OCI-LY1 (cell line): ENCODE measurements at regions not wholly inside any gene's neighbourhood (a gene's known extent, or its start where the extent isn't known, plus 50 kb on each side); places are given as distances from the start of the nearest gene placed in this dataset.

Source experiments
- H2AFZ ChIP-seq: fragments of 200-600 bp; sonication (generic), shearing (Covaris generic); 2 replicates; pipeline ENCODE4 v1.6.0; 2014; ENCODE audit warnings: antibody characterized with exemption, mild to moderate bottlenecking, low read length
- H3F3A ChIP-seq: fragments of 200-600 bp; sonication (generic), shearing (Covaris generic); 2 replicates; pipeline ENCODE4 v1.6.0; 2014; ENCODE audit warnings: mild to moderate bottlenecking, antibody characterized with exemption, low read length, moderate library complexity; ENCODE audit not compliant: insufficient read depth
- H3K27ac ChIP-seq: fragments of 200-600 bp; sonication (generic); 2 replicates; pipeline ENCODE4 v1.5.1; 2014; ENCODE audit warnings: low read length, mixed run types, mild to moderate bottlenecking, low read depth; ENCODE audit not compliant: poor library complexity, severe bottlenecking
- H3K27me3 ChIP-seq: fragments of 200-600 bp; sonication (generic); 2 replicates; pipeline ENCODE4 v1.6.0; 2014; ENCODE audit warnings: antibody characterized with exemption, mild to moderate bottlenecking, low read length, moderate library complexity; ENCODE audit not compliant: insufficient read depth
- H3K36me3 ChIP-seq: fragments of 200-600 bp; sonication (generic); 2 replicates; pipeline ENCODE4 v1.6.1; 2014; ENCODE audit warnings: mild to moderate bottlenecking, antibody characterized with exemption, low read length, moderate library complexity, mixed read lengths; ENCODE audit not compliant: insufficient read depth
- H3K4me1 ChIP-seq: fragments of 200-600 bp; sonication (generic); 2 replicates; pipeline ENCODE4 v1.5.1; 2014; ENCODE audit warnings: mild to moderate bottlenecking, low read length, moderate library complexity; ENCODE audit not compliant: insufficient read depth, severe bottlenecking
- H3K4me2 ChIP-seq: fragments of 200-600 bp; sonication (generic), shearing (Covaris generic); 2 replicates; pipeline ENCODE4 v1.6.1; 2014; ENCODE audit warnings: low read length
- H3K4me3 ChIP-seq: fragments of 200-600 bp; sonication (generic); 2 replicates; pipeline ENCODE4 v1.5.1; 2014; ENCODE audit warnings: low read length, low read depth, mild to moderate bottlenecking, mixed read lengths; ENCODE audit not compliant: poor library complexity, severe bottlenecking
- H3K79me2 ChIP-seq: fragments of 200-600 bp; shearing (Covaris generic); 2 replicates; pipeline ENCODE4 v1.6.1; 2016; ENCODE audit warnings: mixed run types, low read length, mixed read lengths; ENCODE audit not compliant: insufficient read depth
- H3K9ac ChIP-seq: fragments of 200-600 bp; sonication (generic), shearing (Covaris generic); 2 replicates; pipeline ENCODE4 v1.6.1; 2014; ENCODE audit warnings: mild to moderate bottlenecking, low read length, mixed read lengths
- H3K9me2 ChIP-seq: fragments of 200-600 bp; sonication (generic), shearing (Covaris generic); 2 replicates; pipeline ENCODE4 v1.6.1; 2014; ENCODE audit warnings: low read depth, mild to moderate bottlenecking, low read length, mixed read lengths
- H3K9me3 ChIP-seq: fragments of 200-600 bp; shearing (Covaris generic); 2 replicates; pipeline ENCODE4 v1.6.1; 2014; ENCODE audit warnings: low read length, mixed read lengths
- H4K20me1 ChIP-seq: fragments of 200-600 bp; sonication (generic), shearing (Covaris generic); 2 replicates; pipeline ENCODE4 v1.6.0; 2016; ENCODE audit warnings: mild to moderate bottlenecking, low read length; ENCODE audit not compliant: insufficient read depth
- EZH2 ChIP-seq: fragments of 200-600 bp; sonication (generic), shearing (Covaris generic); IDR thresholded peaks from 2 replicates; pipeline ENCODE4 v1.8.0; 2017; ENCODE audit warnings: borderline replicate concordance, mixed run types, mild to moderate bottlenecking, antibody characterized with exemption, low read length, moderate library complexity, mixed read lengths
- TF ChIP-seq, protein P1 (sequence below): fragments of 200-600 bp; sonication (generic), shearing (Covaris generic); IDR thresholded peaks from 2 replicates; pipeline ENCODE4 v1.5.1; 2017; ENCODE audit warnings: mild to moderate bottlenecking, antibody characterized with exemption, low read length, moderate library complexity, mixed read lengths

DNA sequence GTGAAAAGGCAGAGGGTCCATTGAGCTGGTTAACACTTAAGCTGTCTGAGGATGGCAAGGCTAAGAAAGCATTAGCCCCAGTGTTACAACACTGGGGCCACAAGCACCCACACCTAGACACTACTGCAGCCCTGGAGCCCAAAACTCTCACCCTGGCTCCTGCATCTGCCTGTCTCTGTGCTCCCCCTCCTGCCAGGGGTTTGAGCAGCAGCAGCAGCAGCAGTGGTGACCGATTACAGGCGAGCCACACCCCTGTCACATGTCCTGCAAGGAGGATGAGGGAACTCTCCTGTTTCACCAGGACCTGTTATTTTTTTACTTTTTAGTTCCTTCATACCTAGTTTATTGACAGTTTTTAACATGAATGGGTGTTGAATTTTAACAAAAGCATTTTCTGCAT, 326.7 kb upstream of the MAP2 start:
- no peaks in the 10 kb centered on the region for H3K9me2 ChIP-seq
- no peak overlapping the region for H3K27ac ChIP-seq
- H3K9me3 ChIP-seq = no peaks in the 10 kb centered on the region
- no peaks in the 10 kb centered on the region for H3K36me3 ChIP-seq
- H3K79me2 ChIP-seq = no peaks in the 10 kb centered on the region
- no peaks in the 10 kb centered on the region for H3F3A ChIP-seq
- no peaks in the 10 kb centered on the region for H3K4me1 ChIP-seq
- H3K4me3 ChIP-seq = no peak overlapping the region
- no peak overlapping the region for H2AFZ ChIP-seq
- no peak overlapping the region for H3K9ac ChIP-seq
- H3K4me2 ChIP-seq = no peak overlapping the region
- H4K20me1 ChIP-seq = no peaks in the 10 kb centered on the region
- H3K27me3 ChIP-seq = no peaks in the 10 kb centered on the region
- TF ChIP-seq, protein P1, sequence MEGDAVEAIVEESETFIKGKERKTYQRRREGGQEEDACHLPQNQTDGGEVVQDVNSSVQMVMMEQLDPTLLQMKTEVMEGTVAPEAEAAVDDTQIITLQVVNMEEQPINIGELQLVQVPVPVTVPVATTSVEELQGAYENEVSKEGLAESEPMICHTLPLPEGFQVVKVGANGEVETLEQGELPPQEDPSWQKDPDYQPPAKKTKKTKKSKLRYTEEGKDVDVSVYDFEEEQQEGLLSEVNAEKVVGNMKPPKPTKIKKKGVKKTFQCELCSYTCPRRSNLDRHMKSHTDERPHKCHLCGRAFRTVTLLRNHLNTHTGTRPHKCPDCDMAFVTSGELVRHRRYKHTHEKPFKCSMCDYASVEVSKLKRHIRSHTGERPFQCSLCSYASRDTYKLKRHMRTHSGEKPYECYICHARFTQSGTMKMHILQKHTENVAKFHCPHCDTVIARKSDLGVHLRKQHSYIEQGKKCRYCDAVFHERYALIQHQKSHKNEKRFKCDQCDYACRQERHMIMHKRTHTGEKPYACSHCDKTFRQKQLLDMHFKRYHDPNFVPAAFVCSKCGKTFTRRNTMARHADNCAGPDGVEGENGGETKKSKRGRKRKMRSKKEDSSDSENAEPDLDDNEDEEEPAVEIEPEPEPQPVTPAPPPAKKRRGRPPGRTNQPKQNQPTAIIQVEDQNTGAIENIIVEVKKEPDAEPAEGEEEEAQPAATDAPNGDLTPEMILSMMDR = no peak
- TF ChIP-seq EZH2 = no peak

DNA sequence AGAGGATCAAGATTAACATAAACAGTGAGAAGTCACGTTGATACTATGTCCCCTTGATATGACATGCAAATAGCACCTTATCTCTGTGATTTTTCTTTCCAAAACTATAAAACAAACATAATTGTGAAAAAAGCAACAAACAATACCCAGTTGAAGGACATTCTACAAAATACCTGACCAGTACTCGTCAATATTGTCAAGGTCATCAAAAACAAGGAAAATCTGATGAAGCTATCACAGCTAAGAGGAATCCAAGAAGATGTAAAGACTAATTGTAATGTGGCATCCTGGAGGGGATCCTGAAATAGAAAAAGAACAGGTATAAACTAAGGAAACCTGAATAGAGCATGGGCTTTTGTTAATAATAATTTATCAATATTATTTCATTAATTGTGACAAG, 321.5 kb upstream of the MAP2 start:
- Histone ChIP-seq H3K9me3 (no peaks in the 10 kb centered on the region), H3K36me3 (no peaks in the 10 kb centered on the region), H2AFZ (no peak overlapping the region), H3K27ac (no peak overlapping the region), H3F3A (no peaks in the 10 kb centered on the region), H4K20me1 (no peaks in the 10 kb centered on the region), H3K79me2 (no peaks in the 10 kb centered on the region), H3K9me2 (no peaks in the 10 kb centered on the region), H3K4me2 (no peak overlapping the region), H3K4me3 (no peak overlapping the region), H3K9ac (no peak overlapping the region), H3K27me3 (no peaks in the 10 kb centered on the region), H3K4me1 (no peaks in the 10 kb centered on the region)
- TF ChIP-seq, protein P1 = no peak
- no peak for TF ChIP-seq EZH2

DNA sequence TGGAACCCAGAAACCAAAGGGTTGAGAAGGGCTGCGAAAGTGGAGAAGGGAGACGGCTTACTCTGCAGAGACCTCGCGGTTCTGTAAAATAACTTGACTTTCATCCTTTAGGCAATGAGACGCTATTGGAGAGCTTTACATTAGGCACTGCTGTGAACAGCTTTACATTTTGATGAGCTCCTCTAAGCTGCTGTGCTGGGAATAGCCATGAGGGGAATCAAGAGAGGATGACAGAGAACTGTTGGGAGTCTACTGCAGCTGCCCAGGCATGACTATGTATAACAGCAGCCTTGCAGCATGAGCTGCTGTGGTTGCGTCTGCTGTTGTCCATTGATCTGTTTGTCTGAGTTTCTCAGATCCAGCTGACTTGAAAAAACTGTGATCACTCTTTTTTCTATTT, 310.8 kb upstream of the MAP2 start:
- H3F3A ChIP-seq = no peaks in the 10 kb centered on the region
- H3K27me3 ChIP-seq = no peaks in the 10 kb centered on the region
- H3K4me2 ChIP-seq = no peak overlapping the region
- H2AFZ ChIP-seq = no peak overlapping the region
- no peaks in the 10 kb centered on the region for H3K9me2 ChIP-seq
- H3K36me3 ChIP-seq = no peaks in the 10 kb centered on the region
- no peaks in the 10 kb centered on the region for H4K20me1 ChIP-seq
- TF ChIP-seq, protein P1 = no peak
- no peak for TF ChIP-seq EZH2
- no peak overlapping the region for H3K4me3 ChIP-seq
- H3K27ac ChIP-seq = no peak overlapping the region
- no peaks in the 10 kb centered on the region for H3K4me1 ChIP-seq
- no peaks in the 10 kb centered on the region for H3K79me2 ChIP-seq
- no peak overlapping the region for H3K9ac ChIP-seq
- no peaks in the 10 kb centered on the region for H3K9me3 ChIP-seq
